ENCODE measurements at regions not wholly inside any gene's neighbourhood (a gene's known extent, or its start where the extent isn't known, plus 50 kb on each side); places are given as distances from the start of the nearest gene placed in this dataset.

DNA sequence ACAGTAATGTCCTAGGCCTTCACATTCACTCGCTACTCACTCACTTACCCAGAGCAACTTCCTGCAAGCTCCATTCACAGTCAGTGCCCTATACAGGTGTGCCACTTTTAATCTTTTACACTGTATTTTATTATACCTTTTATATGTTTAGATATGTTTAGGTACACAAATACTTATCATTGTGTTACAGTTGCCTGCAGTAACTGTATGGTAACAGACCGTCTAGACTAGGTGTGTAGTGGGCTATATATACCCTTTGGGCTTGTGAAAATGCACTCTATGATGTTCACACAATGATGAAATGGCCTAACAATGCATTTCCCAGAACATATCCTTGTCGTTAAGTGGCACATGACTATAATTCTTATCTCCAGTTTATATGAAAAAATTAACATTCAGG is 204.5 kb upstream of the HMCN1 start:
- H3K4me3 ChIP-seq (ENCODE audit: low read depth, low read length), result no peak overlapping the region
- ChIA-PET CTCF (no interaction called here), POLR2A (no interaction called here)
- DNase-seq (ENCODE audit: low read depth), result no peak
- TF ChIP-seq, protein P1, sequence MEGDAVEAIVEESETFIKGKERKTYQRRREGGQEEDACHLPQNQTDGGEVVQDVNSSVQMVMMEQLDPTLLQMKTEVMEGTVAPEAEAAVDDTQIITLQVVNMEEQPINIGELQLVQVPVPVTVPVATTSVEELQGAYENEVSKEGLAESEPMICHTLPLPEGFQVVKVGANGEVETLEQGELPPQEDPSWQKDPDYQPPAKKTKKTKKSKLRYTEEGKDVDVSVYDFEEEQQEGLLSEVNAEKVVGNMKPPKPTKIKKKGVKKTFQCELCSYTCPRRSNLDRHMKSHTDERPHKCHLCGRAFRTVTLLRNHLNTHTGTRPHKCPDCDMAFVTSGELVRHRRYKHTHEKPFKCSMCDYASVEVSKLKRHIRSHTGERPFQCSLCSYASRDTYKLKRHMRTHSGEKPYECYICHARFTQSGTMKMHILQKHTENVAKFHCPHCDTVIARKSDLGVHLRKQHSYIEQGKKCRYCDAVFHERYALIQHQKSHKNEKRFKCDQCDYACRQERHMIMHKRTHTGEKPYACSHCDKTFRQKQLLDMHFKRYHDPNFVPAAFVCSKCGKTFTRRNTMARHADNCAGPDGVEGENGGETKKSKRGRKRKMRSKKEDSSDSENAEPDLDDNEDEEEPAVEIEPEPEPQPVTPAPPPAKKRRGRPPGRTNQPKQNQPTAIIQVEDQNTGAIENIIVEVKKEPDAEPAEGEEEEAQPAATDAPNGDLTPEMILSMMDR (IDR thresholded peaks at IDR 0.05; ENCODE audit: insufficient read depth, low read depth, low read length), result no peak
- H3K36me3 ChIP-seq (ENCODE audit: control insufficient read depth, insufficient read depth, low read length), result no peaks in the 10 kb centered on the region
- H3K27me3 ChIP-seq (ENCODE audit: control insufficient read depth, insufficient read depth, low read length), result no peaks in the 10 kb centered on the region; the same call in 1 of the 2 replicates

DNA sequence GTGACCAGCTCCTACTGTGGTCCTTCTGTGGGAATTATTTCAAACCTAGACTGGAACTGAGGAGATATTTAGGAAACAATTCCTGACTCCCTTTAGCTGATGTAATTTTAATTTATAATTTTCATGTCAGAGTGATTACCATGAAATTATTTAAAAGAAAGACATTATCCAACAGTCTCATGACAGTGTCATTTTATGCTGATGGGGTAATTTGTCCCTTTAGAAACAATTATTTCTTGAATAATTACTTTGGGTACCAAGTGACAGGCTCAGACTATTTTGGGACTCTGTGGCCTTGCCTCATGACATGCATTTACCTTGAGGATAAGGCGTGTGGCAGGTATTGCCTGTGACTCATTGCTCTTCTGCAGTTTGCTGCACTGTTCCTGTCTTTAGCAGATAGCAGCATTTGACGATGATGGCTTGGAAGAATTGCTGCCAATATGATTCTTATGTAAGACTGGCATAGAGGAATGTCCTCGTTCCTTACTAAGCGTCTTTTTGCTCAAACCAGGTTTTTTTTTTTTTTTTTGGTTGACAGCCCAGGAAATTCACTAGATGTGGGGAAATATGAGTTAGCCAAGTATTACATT is 206.0 kb upstream of the HMCN1 start:
- ChIA-PET CTCF (no interaction called here), POLR2A (no interaction called here)
- DNase-seq (ENCODE audit: low read depth), result no peak

DNA sequence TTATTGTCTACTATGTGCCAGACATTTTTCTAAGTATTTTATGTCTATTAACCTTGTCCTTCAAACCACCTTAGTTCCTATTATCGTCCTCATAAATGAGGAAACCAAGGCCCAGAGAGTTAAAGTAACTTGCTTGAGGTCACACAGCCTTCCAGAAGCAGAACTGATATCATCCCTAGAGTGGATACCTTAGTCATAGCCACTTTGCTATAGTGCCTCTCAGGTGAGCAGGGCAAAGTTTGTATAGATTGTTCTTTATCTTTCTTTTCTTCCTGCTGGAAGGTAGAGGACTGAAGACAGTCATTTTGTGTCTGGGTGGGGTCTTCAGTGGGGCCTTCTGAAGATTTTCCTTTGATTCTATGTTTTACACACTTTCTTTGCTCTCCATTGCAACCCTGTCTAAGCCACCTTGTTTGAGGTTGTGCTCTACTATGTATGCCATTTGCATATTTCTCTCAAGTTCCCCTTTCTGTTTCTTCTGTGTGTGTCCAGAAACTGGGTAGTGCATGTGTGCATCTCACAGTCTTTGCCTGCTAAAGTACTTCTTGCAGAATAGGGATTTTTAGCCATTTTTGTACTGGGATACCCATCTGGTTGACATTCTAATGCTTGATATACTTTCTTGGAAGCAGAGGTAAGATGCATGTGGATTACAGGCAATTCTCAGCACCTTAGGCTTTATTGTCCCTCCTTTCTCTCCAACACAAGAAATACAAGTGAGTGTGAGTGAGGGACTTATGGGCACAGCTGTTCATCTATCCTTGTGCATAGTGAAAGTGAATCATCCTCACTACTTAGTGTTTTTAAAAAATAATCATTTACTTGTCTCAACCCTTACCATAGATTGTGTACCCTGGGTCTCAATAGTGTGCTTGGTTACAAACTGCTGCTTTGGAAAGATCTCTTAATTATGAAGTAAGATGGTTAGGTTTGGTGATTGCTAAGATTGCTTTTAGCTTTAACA is 207.6 kb upstream of the HMCN1 start:
- ChIA-PET CTCF (no interaction called here), POLR2A (no interaction called here)
- Histone ChIP-seq H3K36me3 (ENCODE audit: control insufficient read depth, insufficient read depth, low read length) (no peaks in the 10 kb centered on the region), H3K27me3 (ENCODE audit: control insufficient read depth, insufficient read depth, low read length) (no peaks in the 10 kb centered on the region; the same call in 1 of the 2 replicates), H3K4me3 (ENCODE audit: low read depth, low read length) (no peak overlapping the region)
- DNase-seq (ENCODE audit: low read depth), result no peak
- TF ChIP-seq, protein P1 (IDR thresholded peaks at IDR 0.05; ENCODE audit: insufficient read depth, low read depth, low read length), result no peak

More for the DNA sequence above, 206.0 kb upstream of the HMCN1 start:
- Histone ChIP-seq H3K4me3 (ENCODE audit: low read depth, low read length) (no peak overlapping the region), H3K36me3 (ENCODE audit: control insufficient read depth, insufficient read depth, low read length) (no peaks in the 10 kb centered on the region), H3K27me3 (ENCODE audit: control insufficient read depth, insufficient read depth, low read length) (no peaks in the 10 kb centered on the region; the same call in 1 of the 2 replicates)
- TF ChIP-seq, protein P1 (IDR thresholded peaks at IDR 0.05; ENCODE audit: insufficient read depth, low read depth, low read length), result no peak

DNA sequence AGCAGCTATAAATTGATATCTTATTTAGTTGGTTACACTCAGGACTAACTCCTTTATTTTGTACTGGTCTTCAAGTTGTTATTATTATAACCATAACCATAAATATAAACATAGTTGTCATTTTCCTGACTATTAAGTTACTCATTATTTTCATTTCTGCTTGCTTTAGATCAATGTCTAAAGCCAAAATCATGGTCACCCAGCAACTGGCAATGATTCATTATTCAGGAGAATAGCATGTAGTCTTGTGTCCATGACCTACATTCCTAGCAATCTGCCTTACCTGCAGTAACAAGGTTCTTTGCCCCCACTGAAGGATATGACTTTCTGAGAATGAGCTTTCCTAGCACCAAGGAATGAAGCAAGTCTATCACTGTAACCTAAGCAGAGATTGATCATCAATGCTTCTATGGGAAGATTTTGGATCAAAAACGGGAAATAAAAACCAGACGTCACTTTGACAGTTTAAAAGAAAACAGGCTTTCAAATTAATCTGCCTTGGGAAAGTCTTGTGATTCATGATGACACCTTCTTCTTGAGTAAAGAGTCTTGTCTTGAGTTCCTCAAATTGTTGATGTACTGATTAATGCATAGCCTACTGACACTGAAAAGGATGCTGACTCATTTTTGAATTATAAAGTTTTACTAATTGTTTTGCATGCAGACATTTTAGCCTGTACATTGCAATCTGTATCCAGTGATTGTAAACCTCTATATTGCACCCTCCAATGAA is 203.3 kb upstream of the IVNS1ABP start:
- Histone ChIP-seq H3K4me3 (ENCODE audit: low read depth, low read length) (no peak overlapping the region), H3K36me3 (ENCODE audit: control insufficient read depth, insufficient read depth, low read length) (no peaks in the 10 kb centered on the region), H3K27me3 (ENCODE audit: control insufficient read depth, insufficient read depth, low read length) (no peaks in the 10 kb centered on the region)
- TF ChIP-seq, protein P1 (IDR thresholded peaks at IDR 0.05; ENCODE audit: insufficient read depth, low read depth, low read length), result no peak
- DNase-seq (ENCODE audit: low read depth), result no peak
- ChIA-PET CTCF (interaction anchor here (1.4 kb wide), 1 partner anchor 10 kb away, joined by 4 read pairs; no protein-coding TSS in a partner anchor), POLR2A (no interaction called here)

Data from BJ (cell line).